HG02588 (cell line): ENCODE measurements at regions not wholly inside any gene's neighbourhood (a gene's known extent, or its start where the extent isn't known, plus 50 kb on each side); places are given as distances from the start of the nearest gene placed in this dataset.

ENCODE experiments used
- ATAC-seq: cut with Tn5 transposase; IDR thresholded peaks from one replicate; pipeline ENCODE4 v1.9.1; 2021; ENCODE audit warnings: mild to moderate bottlenecking, moderate library complexity; ENCODE audit not compliant: unreplicated experiment

- ATAC-seq = no peak
Measured at GRCh38 chr13:22463089-22463488, 717.7 kb upstream of the SGCG start.

DNA sequence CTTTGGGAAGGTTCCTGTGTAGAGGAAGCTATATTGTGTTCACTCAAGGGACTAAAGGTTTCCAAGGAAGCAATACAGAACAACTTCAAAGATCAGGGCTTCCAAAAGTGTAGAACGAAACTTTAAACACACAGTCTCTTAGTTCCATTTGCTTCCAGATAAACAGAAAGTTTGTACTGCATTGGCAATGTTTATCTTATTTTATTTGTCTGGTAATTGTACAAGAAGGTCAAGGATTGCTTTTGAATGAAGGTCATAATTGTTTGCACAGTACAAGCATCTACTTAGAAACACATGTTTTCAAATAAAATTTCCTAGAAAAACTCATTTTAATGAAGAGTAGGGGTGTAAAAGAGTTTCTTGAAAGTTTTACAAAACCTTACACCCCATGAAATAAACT, 712.7 kb upstream of the SGCG start:
- no peak for ATAC-seq

GRCh38 chr13:22468824-22469223, 712.0 kb upstream of the SGCG start:
- ATAC-seq = no peak

- no peak for ATAC-seq
Measured at GRCh38 chr13:22469452-22469851, 711.3 kb upstream of the SGCG start.

GRCh38 chr13:22470075-22470474, 710.7 kb upstream of the SGCG start:
- no peak for ATAC-seq

- no peak for ATAC-seq
Measured at GRCh38 chr13:22482496-22483000, 698.2 kb upstream of the SGCG start.

- ATAC-seq = no peak
Measured at GRCh38 chr13:22483276-22483675, 697.5 kb upstream of the SGCG start.

DNA sequence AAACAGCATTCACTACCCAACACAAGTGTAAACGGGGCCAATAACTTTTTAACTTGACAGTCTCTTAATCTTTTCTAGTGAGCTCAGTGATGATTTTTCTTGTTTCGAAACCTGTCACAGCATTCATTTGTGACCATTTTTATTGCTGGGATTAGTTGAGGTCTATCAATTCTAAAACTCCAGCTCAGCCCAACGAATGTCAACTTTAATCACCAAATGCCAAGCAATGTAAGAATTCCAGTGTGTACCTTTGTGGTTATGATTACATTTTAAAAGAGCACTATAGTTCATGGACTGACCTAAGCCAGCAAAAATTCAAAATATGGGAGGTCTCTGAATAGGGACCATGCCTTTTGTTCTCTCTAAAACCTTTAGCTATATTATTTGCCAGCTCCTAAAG, 694.3 kb upstream of the SGCG start:
- ATAC-seq = no peak

DNA sequence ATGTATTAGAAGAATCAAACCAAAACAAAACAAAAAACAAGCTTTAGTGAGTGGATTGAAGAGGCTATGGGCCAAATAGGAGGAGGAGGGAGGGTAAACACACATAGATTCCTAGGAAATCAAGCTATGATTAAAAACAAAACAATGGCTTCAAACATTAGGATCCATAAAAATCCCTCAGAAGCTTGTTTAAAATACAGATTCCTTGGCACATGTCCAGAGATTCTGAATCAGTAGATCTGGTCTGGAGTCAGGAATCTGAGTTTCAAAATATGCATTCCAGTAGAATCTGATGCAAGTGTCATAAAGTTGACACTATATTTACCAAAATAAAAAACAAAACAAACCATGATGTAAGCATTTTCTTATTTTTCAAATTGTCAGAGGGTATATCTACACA, 692.8 kb upstream of the SGCG start:
- no peak for ATAC-seq

DNA sequence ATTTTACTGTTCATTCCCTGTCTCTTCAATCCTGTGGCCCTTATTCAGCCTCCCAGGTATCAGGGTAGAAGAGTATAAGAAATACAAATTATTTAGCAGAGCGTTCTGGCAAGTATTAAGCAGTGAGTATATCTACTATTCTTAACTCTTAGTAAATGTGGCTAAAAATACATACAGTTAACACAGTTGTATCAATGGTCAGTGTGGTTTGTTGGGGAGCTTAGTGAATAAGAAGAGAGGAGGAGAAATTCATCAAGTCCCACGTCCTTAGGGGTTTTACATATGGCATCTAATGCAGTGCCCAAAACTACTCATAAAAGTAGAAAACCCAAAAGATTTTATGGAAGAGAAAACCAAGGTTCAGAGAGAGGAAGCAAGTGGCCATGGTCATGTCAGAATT, 691.0 kb upstream of the SGCG start:
- no peak for ATAC-seq

- no peak for ATAC-seq
Measured at GRCh38 chr13:22495819-22496218, 685.0 kb upstream of the SGCG start.

DNA sequence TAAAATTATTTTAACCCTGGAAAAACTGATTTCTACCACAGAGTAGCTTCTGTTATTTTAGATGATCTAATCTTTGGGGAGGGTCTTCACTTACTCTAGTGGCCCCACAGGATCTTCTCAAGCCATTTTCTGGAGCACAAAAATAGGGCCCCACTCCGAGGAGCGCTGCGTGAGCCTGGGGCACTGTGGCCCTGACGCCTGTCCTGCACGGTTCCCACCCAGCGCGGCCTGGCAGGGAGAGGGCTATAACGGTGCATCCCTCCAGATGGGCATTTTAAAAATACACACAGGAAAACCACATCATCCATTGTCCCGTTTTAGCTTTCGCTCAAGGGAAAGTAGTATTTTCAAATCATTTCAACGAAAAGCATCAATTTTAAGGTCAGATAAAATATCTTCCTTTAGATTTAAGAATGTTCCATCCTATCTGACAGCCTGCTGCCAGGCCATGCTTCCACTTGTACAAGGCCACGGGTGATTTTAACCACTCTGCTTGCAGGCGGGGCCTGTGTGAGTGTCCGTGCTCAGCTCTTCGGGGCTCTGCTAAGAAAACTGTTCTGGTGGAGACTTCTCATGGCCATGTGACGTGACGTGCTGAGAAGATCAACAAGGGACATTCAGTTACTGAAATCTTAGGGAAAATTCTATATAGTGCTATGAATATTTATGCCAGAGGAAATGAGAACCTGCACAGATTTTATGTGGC, 683.8 kb upstream of the SGCG start:
- ATAC-seq = no peak

- no peak for ATAC-seq
Measured at GRCh38 chr13:22497991-22498780, 682.6 kb upstream of the SGCG start.

DNA sequence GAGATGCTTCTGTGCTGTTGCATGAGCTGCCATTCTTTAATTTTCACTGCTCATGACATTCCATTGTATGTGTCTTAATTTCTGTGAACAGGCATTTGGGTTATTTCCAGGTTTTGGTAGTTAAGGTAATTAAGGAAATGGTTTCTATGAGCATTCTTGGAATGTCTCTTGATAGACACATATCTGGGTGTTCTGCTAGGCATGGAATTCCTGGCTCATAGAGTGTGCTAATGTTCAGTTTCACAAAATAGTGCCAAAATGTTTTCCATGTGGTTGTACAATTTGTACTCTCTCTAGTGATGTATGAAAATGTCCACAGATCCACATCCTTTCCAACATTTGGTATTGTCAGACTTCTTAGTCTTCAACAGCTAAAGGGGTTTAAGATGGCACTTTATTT, 680.9 kb upstream of the SGCG start:
- ATAC-seq = no peak

GRCh38 chr13:22505489-22505888, 675.3 kb upstream of the SGCG start:
- ATAC-seq = no peak

DNA sequence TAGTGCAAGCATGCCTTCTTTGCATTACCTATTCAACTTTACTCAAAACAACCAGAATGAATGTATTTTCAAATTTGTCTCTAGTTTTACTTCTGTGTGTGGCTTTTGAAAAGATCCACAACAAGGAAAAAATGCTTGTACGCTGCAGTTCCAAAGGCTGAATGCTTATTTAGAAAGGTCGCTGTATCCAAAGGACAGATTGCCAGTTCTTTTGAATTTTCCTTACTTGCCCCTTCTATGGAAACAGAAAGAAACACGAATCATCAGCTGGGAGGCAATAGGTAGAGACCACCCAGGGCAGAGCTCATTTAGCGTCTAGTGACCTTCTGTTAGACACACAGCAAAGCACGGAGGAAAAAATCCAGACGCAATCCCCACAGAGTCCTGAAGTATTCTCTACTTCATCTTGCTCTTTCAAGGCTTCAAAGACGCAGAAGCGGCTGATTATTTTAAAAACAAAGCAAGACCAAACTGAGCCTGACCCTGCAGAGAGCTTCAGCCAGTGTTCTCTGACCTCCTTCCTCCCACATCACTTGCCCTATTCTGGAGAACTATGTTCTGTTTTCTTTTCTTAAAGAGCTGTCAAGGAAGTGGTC, 674.6 kb upstream of the SGCG start:
- no peak for ATAC-seq

- ATAC-seq = no peak
Measured at GRCh38 chr13:22517544-22517943, 663.2 kb upstream of the SGCG start.

DNA sequence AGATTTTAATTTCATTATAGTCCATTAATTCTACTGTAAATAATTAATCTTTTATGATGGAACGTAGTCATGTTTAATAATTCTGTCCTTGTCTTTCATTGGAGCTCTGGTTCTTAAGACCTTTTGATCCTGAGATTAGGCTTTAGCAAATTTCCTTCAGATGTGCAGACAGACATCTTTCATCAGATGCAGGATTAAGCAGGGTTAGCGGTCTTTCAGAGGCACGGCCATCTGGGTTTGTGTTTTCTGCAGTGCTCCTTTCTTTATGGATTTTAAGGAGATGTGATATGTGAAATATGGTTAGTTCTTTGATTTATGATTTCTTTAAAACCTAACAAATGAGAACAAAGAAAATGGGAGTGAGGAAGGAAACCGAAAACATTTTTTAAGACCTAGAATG, 643.9 kb upstream of the SGCG start:
- ATAC-seq = no peak

- ATAC-seq = no peak
Measured at GRCh38 chr13:22538400-22538799, 642.4 kb upstream of the SGCG start.

DNA sequence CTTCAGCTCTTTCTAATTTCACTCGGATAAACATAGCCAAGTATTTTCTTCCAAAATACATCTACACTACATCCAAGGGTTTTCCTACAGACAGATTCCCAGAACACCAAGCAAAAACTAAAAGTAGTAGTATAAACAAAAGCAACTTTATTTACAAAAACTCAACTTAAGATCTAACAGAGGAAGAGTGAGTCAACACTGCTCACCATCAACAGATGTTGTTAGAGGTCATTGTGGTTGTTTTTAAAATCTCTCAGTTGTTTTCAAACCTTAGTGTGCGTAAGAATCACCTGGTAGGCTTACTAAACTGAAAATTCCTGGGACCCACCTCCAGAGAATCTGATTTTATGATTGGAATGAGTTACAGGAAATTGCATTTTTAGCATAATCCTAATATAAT, 631.7 kb upstream of the SGCG start:
- ATAC-seq = no peak

- ATAC-seq = no peak
Measured at GRCh38 chr13:22561581-22561980, 619.2 kb upstream of the SGCG start.

- no peak for ATAC-seq
Measured at GRCh38 chr13:22562116-22562515, 618.7 kb upstream of the SGCG start.
